Immature natural killer cell (primary cell): ENCODE measurements at regions not wholly inside any gene's neighbourhood (a gene's known extent, or its start where the extent isn't known, plus 50 kb on each side); places are given as distances from the start of the nearest gene placed in this dataset.

Experiments used
- DNase-seq, 3 donors: peaks; one replicate each; pipeline ENCODE4 v3.0.0; 2022; ENCODE audit warnings: mixed read lengths in 1 of 3
- H3K27ac Mint-ChIP-seq, 6 donors: one replicate each; pipeline ENCODE4 v1.8.0; 2020; ENCODE audit warnings: mixed read lengths in 6 of 6, mild to moderate bottlenecking in 5 of 6, inconsistent platforms in 4 of 6, moderate library complexity in 3 of 6
- H3K27me3 Mint-ChIP-seq, 3 donors: one replicate each; pipeline ENCODE4 v1.8.0; 2020 to 2021; ENCODE audit warnings: low read depth in 3 of 3, mild to moderate bottlenecking in 3 of 3, mixed read lengths in 3 of 3, moderate library complexity in 3 of 3, inconsistent platforms in 1 of 3
- H3K36me3 Mint-ChIP-seq, 3 donors: one replicate each; pipeline ENCODE4 v1.8.0; 2020; ENCODE audit warnings: mixed read lengths in 3 of 3, inconsistent platforms in 2 of 3, mild to moderate bottlenecking in 2 of 3
- H3K4me1 Mint-ChIP-seq, 2 donors: one replicate each; pipeline ENCODE4 v1.8.0; 2020; ENCODE audit warnings: inconsistent platforms in 2 of 2, mild to moderate bottlenecking in 2 of 2, mixed read lengths in 2 of 2, moderate library complexity in 1 of 2
- H3K4me3 Mint-ChIP-seq, 5 donors: one replicate each; pipeline ENCODE4 v1.8.0; 2020; ENCODE audit warnings: mild to moderate bottlenecking in 5 of 5, mixed read lengths in 5 of 5, inconsistent platforms in 3 of 5, moderate library complexity in 3 of 5
- H3K9me3 Mint-ChIP-seq, 6 donors: one replicate each; pipeline ENCODE4 v1.8.0; 2020; ENCODE audit warnings: mild to moderate bottlenecking in 6 of 6, mixed read lengths in 6 of 6, inconsistent platforms in 4 of 6, moderate library complexity in 3 of 6

GRCh38 chr15:31163769-31164572 lies 62.4 kb upstream of the TRPM1 start:
- Mint-ChIP-seq H3K27me3 (peaks cover 6 to 10% (median 10%) of the 10 kb centered on the region in 3 donors), H3K9me3 (no peaks in the 10 kb centered on the region), H3K27ac (no peak overlapping the region), H3K36me3 (no peaks in the 10 kb centered on the region), H3K4me1 (peaks cover 40% of the 10 kb centered on the region in 2 donors), H3K4me3 (no peak overlapping the region)
- no peak for DNase-seq

GRCh38 chr15:31164573-31164912 lies 63.0 kb upstream of the TRPM1 start:
- no peak for DNase-seq
- Mint-ChIP-seq H3K9me3 (no peaks in the 10 kb centered on the region), H3K4me1 (peaks cover 41% of the 10 kb centered on the region in 2 donors), H3K4me3 (no peak overlapping the region), H3K36me3 (no peaks in the 10 kb centered on the region), H3K27ac (peak overlapping the region in 1 of 6 donors; percentile 11), H3K27me3 (peaks cover 6 to 10% (median 10%) of the 10 kb centered on the region in 3 donors)

GRCh38 chr15:31169558-31169957 lies 68.0 kb upstream of the TRPM1 start:
- H3K27ac Mint-ChIP-seq: peak overlapping the region in 1 of 6 donors; percentile 31
- peak overlapping the region in 3 of 5 donors; percentile 35 to 53 (median 53) for H3K4me3 Mint-ChIP-seq
- H3K9me3 Mint-ChIP-seq: no peaks in the 10 kb centered on the region
- no peak for DNase-seq
- peaks cover 4 to 8% (median 7%) of the 10 kb centered on the region in 3 donors for H3K27me3 Mint-ChIP-seq
- H3K36me3 Mint-ChIP-seq: peaks cover 0 to 3% (median 0%) of the 10 kb centered on the region in 3 donors
- H3K4me1 Mint-ChIP-seq: peaks cover 35 to 52% of the 10 kb centered on the region in 2 donors

- H3K4me1 Mint-ChIP-seq: peaks cover 37 to 45% of the 10 kb centered on the region in 2 donors
- peaks cover 0 to 7% (median 0%) of the 10 kb centered on the region in 3 donors for H3K36me3 Mint-ChIP-seq
- DNase-seq: no peak
- peaks cover 4 to 10% (median 7%) of the 10 kb centered on the region in 3 donors for H3K27me3 Mint-ChIP-seq
- H3K27ac Mint-ChIP-seq: no peak overlapping the region
- no peak overlapping the region for H3K4me3 Mint-ChIP-seq
- H3K9me3 Mint-ChIP-seq: no peaks in the 10 kb centered on the region
Measured at GRCh38 chr15:31171731-31172130, 70.2 kb upstream of the TRPM1 start.

DNA sequence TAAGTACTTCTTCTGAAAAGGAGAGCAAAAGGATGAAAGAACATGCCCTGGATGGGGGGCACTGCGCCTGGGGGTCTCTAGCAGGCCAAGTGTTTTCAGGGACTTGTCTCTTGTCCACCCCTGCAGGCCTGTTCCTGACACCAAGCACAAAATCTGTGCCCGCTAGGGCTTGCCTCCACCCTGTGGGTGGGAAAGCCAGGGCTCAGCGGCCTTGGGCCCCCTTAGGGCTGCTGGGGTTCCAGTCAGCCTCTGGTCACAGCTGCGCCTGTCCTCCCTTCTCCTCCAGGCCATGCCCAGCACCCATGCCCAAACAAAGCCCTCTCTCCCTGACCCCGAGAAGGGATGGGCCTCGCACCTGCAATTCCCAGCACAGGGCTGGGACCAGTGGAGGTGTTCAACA lies 71.1 kb upstream of the TRPM1 start:
- Mint-ChIP-seq H3K27ac (no peak overlapping the region), H3K9me3 (no peaks in the 10 kb centered on the region), H3K27me3 (peaks cover 4 to 9% (median 7%) of the 10 kb centered on the region in 3 donors), H3K4me1 (peaks cover 28 to 36% of the 10 kb centered on the region in 2 donors), H3K36me3 (peaks cover 0 to 7% (median 0%) of the 10 kb centered on the region in 3 donors), H3K4me3 (no peak overlapping the region)
- DNase-seq: no peak

- Mint-ChIP-seq H3K27me3 (peaks cover 0 to 3% (median 2%) of the 10 kb centered on the region in 3 donors), H3K4me3 (no peak overlapping the region), H3K27ac (peak overlapping the region in 1 of 6 donors; percentile 65), H3K4me1 (peaks cover 22 to 31% of the 10 kb centered on the region in 2 donors), H3K36me3 (peaks cover 0 to 7% (median 0%) of the 10 kb centered on the region in 3 donors), H3K9me3 (no peaks in the 10 kb centered on the region)
- DNase-seq: no peak
Measured at GRCh38 chr15:31173790-31174450, 72.4 kb upstream of the TRPM1 start.

- peaks cover 0 to 5% (median 3%) of the 10 kb centered on the region in 3 donors for H3K27me3 Mint-ChIP-seq
- H3K27ac Mint-ChIP-seq: no peak overlapping the region
- peaks cover 0 to 15% (median 2%) of the 10 kb centered on the region in 3 donors for H3K36me3 Mint-ChIP-seq
- no peak for DNase-seq
- peaks cover under 1 to 10% (median 2%) of the 10 kb centered on the region in 6 donors for H3K9me3 Mint-ChIP-seq
- peaks cover 26 to 36% of the 10 kb centered on the region in 2 donors for H3K4me1 Mint-ChIP-seq
- no peak overlapping the region for H3K4me3 Mint-ChIP-seq
Measured at GRCh38 chr15:31175484-31175883, 74.0 kb upstream of the TRPM1 start.

DNA sequence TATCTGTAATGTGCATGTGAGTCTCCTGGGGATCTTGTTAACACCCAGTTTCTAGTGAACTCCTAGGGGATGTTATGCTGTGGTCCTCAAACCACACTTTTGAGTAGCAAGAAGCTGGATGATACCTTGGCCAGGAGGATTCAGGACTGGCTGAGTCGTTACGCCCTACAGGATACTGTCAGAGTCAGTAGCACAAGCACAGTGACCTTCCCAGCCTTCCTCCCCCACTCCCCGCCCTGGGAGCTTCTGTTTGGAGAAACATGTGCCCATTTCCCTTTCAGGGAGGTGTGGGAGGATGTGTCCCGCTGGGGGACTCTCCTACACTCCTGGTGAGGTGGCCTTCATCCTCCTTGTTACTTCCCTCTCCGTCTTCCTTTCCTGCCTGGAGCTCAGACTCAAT lies 76.4 kb upstream of the TRPM1 start:
- Mint-ChIP-seq H3K27ac (no peak overlapping the region), H3K4me1 (peaks cover 23 to 26% of the 10 kb centered on the region in 2 donors), H3K4me3 (no peak overlapping the region), H3K27me3 (peaks cover 2 to 5% (median 3%) of the 10 kb centered on the region in 3 donors), H3K36me3 (peaks cover 0 to 27% (median 4%) of the 10 kb centered on the region in 3 donors), H3K9me3 (peaks cover 1 to 34% (median 15%) of the 10 kb centered on the region in 6 donors)
- no peak for DNase-seq

GRCh38 chr15:31178705-31179104 lies 77.2 kb upstream of the TRPM1 start:
- Mint-ChIP-seq H3K4me3 (peak overlapping the region in 3 of 5 donors; percentile 15 to 47 (median 24)), H3K27me3 (peaks cover 2 to 5% (median 4%) of the 10 kb centered on the region in 3 donors), H3K27ac (peak overlapping the region in 1 of 6 donors; percentile 58), H3K9me3 (peaks cover 1 to 35% (median 15%) of the 10 kb centered on the region in 6 donors), H3K36me3 (peaks cover 0 to 24% (median 4%) of the 10 kb centered on the region in 3 donors), H3K4me1 (peaks cover 23 to 26% of the 10 kb centered on the region in 2 donors)
- no peak for DNase-seq

GRCh38 chr15:31179693-31180092 lies 78.2 kb upstream of the TRPM1 start:
- Mint-ChIP-seq H3K4me1 (peaks cover 23 to 26% of the 10 kb centered on the region in 2 donors), H3K9me3 (peaks cover 1 to 35% (median 15%) of the 10 kb centered on the region in 6 donors), H3K27ac (peak overlapping the region; percentile 21 to 76 (median 45)), H3K36me3 (peaks cover 0 to 24% (median 4%) of the 10 kb centered on the region in 3 donors), H3K4me3 (peak overlapping the region; percentile 55 to 74 (median 63)), H3K27me3 (peaks cover 2 to 5% (median 4%) of the 10 kb centered on the region in 3 donors)
- peak in 2 of 3 donors; percentile 26 for DNase-seq

- no peak for DNase-seq
- H3K36me3 Mint-ChIP-seq: peaks cover 14 to 24% (median 15%) of the 10 kb centered on the region in 3 donors
- peaks cover 10 to 18% (median 16%) of the 10 kb centered on the region in 6 donors for H3K9me3 Mint-ChIP-seq
- no peak overlapping the region for H3K4me3 Mint-ChIP-seq
- peaks cover 8 to 10% of the 10 kb centered on the region in 2 donors for H3K4me1 Mint-ChIP-seq
- H3K27ac Mint-ChIP-seq: no peak overlapping the region
- H3K27me3 Mint-ChIP-seq: peaks cover 2 to 6% (median 4%) of the 10 kb centered on the region in 3 donors
Measured at GRCh38 chr15:31193291-31193690, 91.8 kb upstream of the TRPM1 start.

- H3K27me3 Mint-ChIP-seq: peaks cover 2 to 4% (median 3%) of the 10 kb centered on the region in 3 donors
- H3K4me1 Mint-ChIP-seq: peaks cover 11 to 26% of the 10 kb centered on the region in 2 donors
- H3K36me3 Mint-ChIP-seq: peaks cover 0 to 10% (median 0%) of the 10 kb centered on the region in 3 donors
- H3K9me3 Mint-ChIP-seq: no peaks in the 10 kb centered on the region
- DNase-seq: no peak
- no peak overlapping the region for H3K27ac Mint-ChIP-seq
- no peak overlapping the region for H3K4me3 Mint-ChIP-seq
Measured at GRCh38 chr15:31195871-31196270, 94.3 kb upstream of the TRPM1 start.

- Mint-ChIP-seq H3K36me3 (peaks cover 0 to 4% (median 0%) of the 10 kb centered on the region in 3 donors), H3K27me3 (peaks cover 2 to 4% (median 3%) of the 10 kb centered on the region in 3 donors), H3K4me3 (no peak overlapping the region), H3K4me1 (peaks cover 11 to 26% of the 10 kb centered on the region in 2 donors), H3K9me3 (no peaks in the 10 kb centered on the region), H3K27ac (peak overlapping the region in 1 of 6 donors; percentile 12)
- DNase-seq: peak; percentile 47 to 56 (median 54)
Measured at GRCh38 chr15:31197497-31198414, 96.2 kb upstream of the TRPM1 start.
